ENCODE measurements at regions not wholly inside any gene's neighbourhood (a gene's known extent, or its start where the extent isn't known, plus 50 kb on each side); places are given as distances from the start of the nearest gene placed in this dataset.

GRCh38 chr3:144426366-144426765 is 454.7 kb downstream of the DIPK2A start:
- no peaks in the 10 kb centered on the region for H3K36me3 ChIP-seq (replicated peaks)
- DNase-seq, result no peak
- TF ChIP-seq CTCF (IDR thresholded peaks at IDR 0.05; ENCODE audit: low read depth, low read length, missing control alignments), result no peak
- H3K4me3 ChIP-seq (ENCODE audit: low read depth, low read length), result no peak overlapping the region
- H3K27ac ChIP-seq, result no peak overlapping the region
- in situ Hi-C loops (cut with HindIII; ENCODE audit: low pct_ligation_motif_present, low sequenced_read_pairs), result no loop called here
- H3K27me3 ChIP-seq (replicated peaks), result no peaks in the 10 kb centered on the region

GRCh38 chr3:144426967-144427366 is 455.3 kb downstream of the DIPK2A start:
- Histone ChIP-seq H3K4me3 (ENCODE audit: low read depth, low read length) (no peak overlapping the region), H3K36me3 (replicated peaks) (no peaks in the 10 kb centered on the region), H3K27me3 (replicated peaks) (no peaks in the 10 kb centered on the region), H3K27ac (no peak overlapping the region)
- no peak for TF ChIP-seq CTCF (IDR thresholded peaks at IDR 0.05; ENCODE audit: low read depth, low read length, missing control alignments)
- in situ Hi-C loops (cut with HindIII; ENCODE audit: low pct_ligation_motif_present, low sequenced_read_pairs), result no loop called here
- no peak for DNase-seq

- H3K27ac ChIP-seq, result no peak overlapping the region
- H3K4me3 ChIP-seq (ENCODE audit: low read depth, low read length), result no peak overlapping the region
- TF ChIP-seq CTCF (IDR thresholded peaks at IDR 0.05; ENCODE audit: low read depth, low read length, missing control alignments), result no peak
- no peaks in the 10 kb centered on the region for H3K36me3 ChIP-seq (replicated peaks)
- in situ Hi-C loops (cut with HindIII; ENCODE audit: low pct_ligation_motif_present, low sequenced_read_pairs), result no loop called here
- H3K27me3 ChIP-seq (replicated peaks), result no peaks in the 10 kb centered on the region
- no peak for DNase-seq
These were observed 458.1 kb downstream of the DIPK2A start for GRCh38 chr3:144429719-144430121.

GRCh38 chr3:144431134-144431533 is 459.5 kb downstream of the DIPK2A start:
- no peak for DNase-seq
- no peak overlapping the region for H3K4me3 ChIP-seq (ENCODE audit: low read depth, low read length)
- no peaks in the 10 kb centered on the region for H3K36me3 ChIP-seq (replicated peaks)
- H3K27ac ChIP-seq, result no peak overlapping the region
- in situ Hi-C loops (cut with HindIII; ENCODE audit: low pct_ligation_motif_present, low sequenced_read_pairs), result no loop called here
- no peaks in the 10 kb centered on the region for H3K27me3 ChIP-seq (replicated peaks)
- TF ChIP-seq CTCF (IDR thresholded peaks at IDR 0.05; ENCODE audit: low read depth, low read length, missing control alignments), result no peak

- in situ Hi-C loops (cut with HindIII; ENCODE audit: low pct_ligation_motif_present, low sequenced_read_pairs), result no loop called here
- TF ChIP-seq CTCF (IDR thresholded peaks at IDR 0.05; ENCODE audit: low read depth, low read length, missing control alignments), result no peak
- no peak for DNase-seq
These were observed 461.4 kb downstream of the DIPK2A start for GRCh38 chr3:144433006-144433405.

GRCh38 chr3:144437989-144438388 is 466.4 kb downstream of the DIPK2A start:
- no peak for DNase-seq
- H3K27ac ChIP-seq, result no peak overlapping the region
- H3K4me3 ChIP-seq (ENCODE audit: low read depth, low read length), result no peak overlapping the region
- in situ Hi-C loops (cut with HindIII; ENCODE audit: low pct_ligation_motif_present, low sequenced_read_pairs), result no loop called here
- no peak for TF ChIP-seq CTCF (IDR thresholded peaks at IDR 0.05; ENCODE audit: low read depth, low read length, missing control alignments)
- no peaks in the 10 kb centered on the region for H3K36me3 ChIP-seq (replicated peaks)
- no peaks in the 10 kb centered on the region for H3K27me3 ChIP-seq (replicated peaks)

More at GRCh38 chr3:144433006-144433405, 461.4 kb downstream of the DIPK2A start:
- H3K4me3 ChIP-seq (ENCODE audit: low read depth, low read length), result no peak overlapping the region
- H3K36me3 ChIP-seq (replicated peaks), result no peaks in the 10 kb centered on the region
- no peak overlapping the region for H3K27ac ChIP-seq
- H3K27me3 ChIP-seq (replicated peaks), result no peaks in the 10 kb centered on the region
